GM23248 (cell line): ENCODE measurements at regions not wholly inside any gene's neighbourhood (a gene's known extent, or its start where the extent isn't known, plus 50 kb on each side); places are given as distances from the start of the nearest gene placed in this dataset.

Source experiments
- EZH2 ChIP-seq: fragments of 200-600 bp; sonication (generic); IDR thresholded peaks from 2 replicates; pipeline ENCODE4 v1.6.1; 2018; ENCODE audit warnings: antibody characterized with exemption, mild to moderate bottlenecking; ENCODE audit not compliant: insufficient read depth, poor library complexity, severe bottlenecking
- EZH2phosphoT487 ChIP-seq: fragments of 200-600 bp; sonication (generic); IDR thresholded peaks from 2 replicates; pipeline ENCODE4 v1.6.1; 2018; ENCODE audit warnings: antibody characterized with exemption, moderate library complexity, mild to moderate bottlenecking, low read depth; ENCODE audit not compliant: insufficient read depth

DNA sequence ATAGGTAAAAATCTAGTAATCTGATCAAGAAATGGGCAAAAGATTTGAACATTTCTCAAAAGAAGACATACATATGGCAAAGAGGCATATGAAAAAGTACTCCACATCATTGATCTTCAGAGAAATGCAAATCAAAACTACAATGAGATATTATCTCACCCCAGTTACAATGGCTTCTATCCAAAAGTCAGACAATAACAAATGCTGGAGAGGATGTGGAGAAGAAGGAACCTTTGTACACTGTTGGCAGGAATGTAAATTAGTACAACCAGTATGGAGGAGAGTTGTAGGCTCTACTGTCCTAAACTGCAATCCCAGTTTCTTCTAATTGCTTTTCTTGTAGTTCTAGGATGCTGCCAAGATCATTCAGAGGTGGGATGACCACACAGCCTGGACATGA is 193.5 kb upstream of the RFX3 start:
- TF ChIP-seq EZH2 (no peak), EZH2phosphoT487 (no peak)
